H1 (cell line): ENCODE measurements at regions not wholly inside any gene's neighbourhood (a gene's known extent, or its start where the extent isn't known, plus 50 kb on each side); places are given as distances from the start of the nearest gene placed in this dataset.
"Not testable (repeated sequence)": the region's sequence is repeated elsewhere in the genome, so short reads cannot be mapped to it uniquely, and the experiment has no call there.

Source experiments
- CTCF ChIA-PET: fragments of 300-600 bp; sonication (Branson Sonifier 250); formaldehyde crosslinking; loops from one replicate; lab custom pipeline; 2021; ENCODE audit not compliant: partially characterized antibody; lab: Charles Lee
- POLR2A ChIA-PET: fragments of 300-600 bp; sonication (Branson Sonifier 250); formaldehyde crosslinking; loops from one replicate; lab custom pipeline; 2021; ENCODE audit warnings: inconsistent platforms; ENCODE audit not compliant: partially characterized antibody; lab: Charles Lee
- DNase-seq, 2 experiments: peaks; one replicate each; pipeline versions ENCODE4 v3.0.0 to v3.0.0-alpha.2; 2010 to 2022; ENCODE audit warnings: low spot score in 2 of 2, low read depth in 1 of 2, mixed read lengths in 1 of 2
- FAIRE-seq: peaks from 2 replicates; lab custom pipeline; 2011; peaks lifted over from hg19 to GRCh38; lab: Jason Lieb, UNC
- H2AFZ ChIP-seq: 2 replicates; pipeline ENCODE4 v1.8.1; 2012; ENCODE audit warnings: low read length, inconsistent platforms
- H2AK5ac ChIP-seq: 2 replicates; pipeline ENCODE4 v1.6.1; 2013; ENCODE audit warnings: low read depth, low read length
- H2BK120ac ChIP-seq: replicated peaks from 2 replicates; pipeline ENCODE3; 2013; ENCODE audit warnings: low read depth, low read length, inconsistent platforms
- H2BK12ac ChIP-seq: 2 replicates; pipeline ENCODE4 v1.6.1; 2013; ENCODE audit warnings: low read depth, low read length
- H2BK15ac ChIP-seq: 2 replicates; pipeline ENCODE4 v1.6.1; 2013; ENCODE audit warnings: low read length
- H2BK20ac ChIP-seq: 2 replicates; pipeline ENCODE4 v1.6.1; 2013; ENCODE audit warnings: low read length
- H2BK5ac ChIP-seq: 2 replicates; pipeline ENCODE4 v1.6.1; 2013; ENCODE audit warnings: low read depth, low read length
- H3K14ac ChIP-seq: 2 replicates; pipeline ENCODE4 v1.6.1; 2013; ENCODE audit warnings: inconsistent platforms; ENCODE audit not compliant: insufficient read length
- H3K18ac ChIP-seq: 2 replicates; pipeline ENCODE4 v1.6.1; 2013; ENCODE audit warnings: low read length; ENCODE audit errors: extremely low read depth
- H3K23ac ChIP-seq: 2 replicates; pipeline ENCODE4 v1.6.1; 2013; ENCODE audit warnings: inconsistent platforms; ENCODE audit not compliant: insufficient read length
- H3K23me2 ChIP-seq: 2 replicates; pipeline ENCODE4 v1.6.1; 2013; ENCODE audit warnings: low read depth, low read length
- H3K27ac ChIP-seq: 2 replicates; pipeline ENCODE4 v1.6.1; 2011; ENCODE audit warnings: low read depth, low read length, inconsistent platforms
- H3K27me3 ChIP-seq, 4 experiments: replicated peaks in 1 of 4; 1 replicate in 1 of 4; 2 replicates in 3 of 4; pipeline versions ENCODE4 v1.6.1 to v1.8.1; 2011 to 2013; ENCODE audit warnings: low read length in 3 of 4, mild to moderate bottlenecking in 3 of 4, inconsistent platforms in 2 of 4, mixed read lengths in 2 of 4, moderate library complexity in 1 of 4; ENCODE audit not compliant: control insufficient read depth in 3 of 4, insufficient read depth in 3 of 4; ENCODE audit errors: extremely low read depth in 1 of 4
- H3K36me3 ChIP-seq, 4 experiments: 2 replicates each; pipeline versions ENCODE4 v1.6.1 to v1.8.1; 2011 to 2013; ENCODE audit warnings: mild to moderate bottlenecking in 4 of 4, low read length in 3 of 4, moderate library complexity in 2 of 4, control low read depth in 1 of 4, inconsistent platforms in 1 of 4; ENCODE audit not compliant: insufficient read depth in 4 of 4, control insufficient read depth in 2 of 4
- H3K4ac ChIP-seq: replicated peaks from 2 replicates; pipeline ENCODE3; 2013; ENCODE audit warnings: low read length, low read depth, mixed read lengths, inconsistent platforms; ENCODE audit not compliant: insufficient read length
- H3K4me1 ChIP-seq, 4 experiments: replicated peaks in 1 of 4; 1 replicate in 1 of 4; 2 replicates in 3 of 4; pipeline versions ENCODE4 v1.6.1 to v1.8.1; 2011 to 2013; ENCODE audit warnings: low read length in 3 of 4, inconsistent platforms in 2 of 4, mixed read lengths in 1 of 4; ENCODE audit not compliant: insufficient read depth in 4 of 4, control insufficient read depth in 3 of 4
- H3K4me2 ChIP-seq, 2 experiments: 2 replicates each; pipeline versions ENCODE4 v1.6.1 to v1.8.1; 2011 to 2013; ENCODE audit warnings: low read depth in 2 of 2, low read length in 2 of 2, control low read depth in 1 of 2, inconsistent platforms in 1 of 2, mild to moderate bottlenecking in 1 of 2; ENCODE audit not compliant: insufficient read depth in 1 of 2
- H3K4me3 ChIP-seq, 4 experiments: fragments of 200-600, 300-600 bp in 1 of 4; sonication (generic), shearing (Covaris generic), sonication (Bioruptor Twin) in 1 of 4; 2 replicates each; pipeline versions ENCODE4 v1.5.1 to v1.8.1; 2011 to 2016; ENCODE audit warnings: low read length in 4 of 4, low read depth in 3 of 4, control low read depth in 2 of 4, inconsistent platforms in 2 of 4, mild to moderate bottlenecking in 2 of 4, mixed read lengths in 1 of 4, moderate library complexity in 1 of 4; ENCODE audit not compliant: insufficient read depth in 2 of 4; ENCODE audit errors: extremely low read depth in 1 of 4
- H3K56ac ChIP-seq: replicated peaks from 2 replicates; pipeline ENCODE3; 2013; ENCODE audit warnings: low read depth, mild to moderate bottlenecking, mixed read lengths, low read length, inconsistent platforms; ENCODE audit not compliant: insufficient read length
- H3K79me1 ChIP-seq: 2 replicates; pipeline ENCODE4 v1.6.1; 2013; ENCODE audit warnings: low read depth, low read length, control low read depth
- H3K79me2 ChIP-seq, 2 experiments: 2 replicates each; pipeline versions ENCODE4 v1.6.1 to v1.8.1; 2012 to 2013; ENCODE audit warnings: low read length in 2 of 2, mild to moderate bottlenecking in 2 of 2, inconsistent platforms in 1 of 2; ENCODE audit not compliant: insufficient read depth in 2 of 2, control insufficient read depth in 1 of 2
- H3K9ac ChIP-seq, 4 experiments: replicated peaks in 1 of 4; 1 replicate in 1 of 4; 2 replicates in 3 of 4; pipeline versions ENCODE4 v1.6.1 to v1.8.1; 2011 to 2013; ENCODE audit warnings: low read depth in 3 of 4, low read length in 3 of 4, control low read depth in 2 of 4, mild to moderate bottlenecking in 2 of 4, moderate library complexity in 2 of 4, inconsistent platforms in 1 of 4; ENCODE audit errors: extremely low read depth in 1 of 4
- H3K9me3 ChIP-seq, 2 experiments: 2 replicates each; pipeline versions ENCODE4 v1.6.1 to v1.8.1; 2012 to 2013; ENCODE audit warnings: mild to moderate bottlenecking in 2 of 2, moderate library complexity in 2 of 2, control low read depth in 1 of 2, inconsistent platforms in 1 of 2, low read depth in 1 of 2, low read length in 1 of 2, mixed read lengths in 1 of 2; ENCODE audit not compliant: insufficient read depth in 2 of 2
- H4K20me1 ChIP-seq, 2 experiments: replicated peaks in 1 of 2; 2 replicates each; pipeline versions ENCODE3 to v1.8.1; 2011 to 2013; ENCODE audit warnings: inconsistent platforms in 2 of 2, low read length in 2 of 2, mild to moderate bottlenecking in 1 of 2; ENCODE audit not compliant: insufficient read depth in 2 of 2, control insufficient read depth in 1 of 2
- H4K5ac ChIP-seq: 2 replicates; pipeline ENCODE4 v1.6.1; 2013; ENCODE audit warnings: low read length, low read depth, mixed read lengths, inconsistent platforms; ENCODE audit not compliant: insufficient read length
- H4K8ac ChIP-seq: 2 replicates; pipeline ENCODE4 v1.8.0; 2013; ENCODE audit warnings: mild to moderate bottlenecking, moderate library complexity, low read length, inconsistent platforms; ENCODE audit not compliant: insufficient read depth; ENCODE audit errors: extremely low read depth
- H4K91ac ChIP-seq: replicated peaks from 2 replicates; pipeline ENCODE3; 2013; ENCODE audit warnings: low read length, mixed read lengths, inconsistent platforms; ENCODE audit not compliant: insufficient read length
- WGBS, 2 experiments: shearing (Covaris generic) in 1 of 2; methylation state at CpG; one replicate each; pipeline versions ENCODE4 v1.1.6 to v1.1.7; 2013 to 2015; ENCODE audit warnings: low lambda C conversion rate in 2 of 2, mixed read lengths in 2 of 2, inconsistent platforms in 1 of 2, low coverage in 1 of 2, missing lambda C conversion rate in 1 of 2; ENCODE audit not compliant: insufficient replicate concordance in 2 of 2, insufficient coverage in 1 of 2, insufficient read length in 1 of 2; ENCODE audit errors: extremely low coverage in 1 of 2, missing lambda C conversion rate in 1 of 2; 5-methylcytosine and 5-hydroxymethylcytosine counted together

GRCh38 chr2:143922261-143922830 is 597.6 kb downstream of the ZEB2 start:
- H2BK20ac ChIP-seq, H3K4me1 ChIP-seq, H2AK5ac ChIP-seq, H3K23ac ChIP-seq, H3K27ac ChIP-seq, H4K5ac ChIP-seq, H4K8ac ChIP-seq, H3K36me3 ChIP-seq, H4K91ac ChIP-seq, H3K4me3 ChIP-seq, H3K18ac ChIP-seq, CTCF ChIA-PET, DNase-seq, FAIRE-seq, H3K79me2 ChIP-seq, H2BK5ac ChIP-seq, H3K4me2 ChIP-seq, H2AFZ ChIP-seq, H3K4ac ChIP-seq, H2BK15ac ChIP-seq, H2BK120ac ChIP-seq, H3K9ac ChIP-seq, H4K20me1 ChIP-seq, POLR2A ChIA-PET, H3K14ac ChIP-seq, H3K56ac ChIP-seq, H2BK12ac ChIP-seq, H3K79me1 ChIP-seq, H3K23me2 ChIP-seq, H3K27me3 ChIP-seq: not testable (repeated sequence)
- H3K9me3 ChIP-seq: peaks cover 18 to 19% of the 10 kb centered on the region in 2 experiments
- WGBS, 2 experiments: 98% methylated on average over 7 of the region's 42 CpGs; no CpG with 5 or more reads in 1 of the 2 experiments
